Forelimb muscle (tissue), 1 donor: ENCODE measurements at regions not wholly inside any gene's neighbourhood (a gene's known extent, or its start where the extent isn't known, plus 50 kb on each side); places are given as distances from the start of the nearest gene placed in this dataset.
"Not testable (repeated sequence)": the region's sequence is repeated elsewhere in the genome, so short reads cannot be mapped to it uniquely, and the experiment has no call there.

Experiments
- DNase-seq: peaks from one replicate; pipeline ENCODE4 v3.0.0-alpha.2; 2013; ENCODE audit warnings: low read depth

GRCh38 chr16:76716251-76716650 lies 439.1 kb downstream of the CNTNAP4 start:
- DNase-seq: not testable (repeated sequence)

GRCh38 chr16:76724181-76724580 lies 447.0 kb downstream of the CNTNAP4 start:
- DNase-seq: no peak

GRCh38 chr16:76729525-76729924 lies 452.3 kb downstream of the CNTNAP4 start:
- no peak for DNase-seq

DNA sequence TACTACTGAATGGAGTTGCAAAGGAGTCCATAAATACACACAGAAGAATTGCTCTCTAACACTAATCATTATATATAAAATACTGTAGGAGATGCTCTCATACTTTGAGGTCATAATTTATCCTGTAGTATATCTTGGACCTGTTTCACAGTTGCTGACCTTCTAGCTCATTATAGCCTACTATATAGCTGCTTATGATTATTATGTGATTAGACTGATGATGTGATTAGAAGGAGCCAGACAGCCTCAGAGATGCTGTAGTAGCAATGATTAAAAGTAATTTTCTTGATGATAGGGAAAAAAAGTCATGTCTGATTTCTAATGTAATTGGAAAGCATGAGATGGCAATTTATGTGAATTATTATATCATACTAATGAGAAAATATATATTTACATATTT lies 455.7 kb downstream of the CNTNAP4 start:
- no peak for DNase-seq

DNA sequence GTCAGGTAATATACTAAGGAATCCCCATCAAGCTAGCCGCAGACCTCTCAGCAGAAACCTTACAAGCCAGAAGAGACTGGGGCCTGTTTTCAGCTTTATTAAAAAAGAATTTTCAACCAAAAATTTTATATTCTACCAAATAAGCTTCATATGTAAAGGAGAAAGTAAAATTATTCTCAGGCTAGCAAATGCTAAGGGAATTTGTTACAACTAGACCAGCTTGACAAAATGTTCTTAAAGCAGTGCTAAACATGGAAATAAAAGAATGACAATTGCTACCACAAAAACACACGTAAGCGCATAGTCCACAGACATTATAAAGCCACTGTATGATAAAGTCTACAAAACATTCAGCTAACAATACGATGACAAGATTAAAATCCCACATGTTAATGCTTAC lies 449.4 kb upstream of the MON1B start:
- DNase-seq: no peak

DNA sequence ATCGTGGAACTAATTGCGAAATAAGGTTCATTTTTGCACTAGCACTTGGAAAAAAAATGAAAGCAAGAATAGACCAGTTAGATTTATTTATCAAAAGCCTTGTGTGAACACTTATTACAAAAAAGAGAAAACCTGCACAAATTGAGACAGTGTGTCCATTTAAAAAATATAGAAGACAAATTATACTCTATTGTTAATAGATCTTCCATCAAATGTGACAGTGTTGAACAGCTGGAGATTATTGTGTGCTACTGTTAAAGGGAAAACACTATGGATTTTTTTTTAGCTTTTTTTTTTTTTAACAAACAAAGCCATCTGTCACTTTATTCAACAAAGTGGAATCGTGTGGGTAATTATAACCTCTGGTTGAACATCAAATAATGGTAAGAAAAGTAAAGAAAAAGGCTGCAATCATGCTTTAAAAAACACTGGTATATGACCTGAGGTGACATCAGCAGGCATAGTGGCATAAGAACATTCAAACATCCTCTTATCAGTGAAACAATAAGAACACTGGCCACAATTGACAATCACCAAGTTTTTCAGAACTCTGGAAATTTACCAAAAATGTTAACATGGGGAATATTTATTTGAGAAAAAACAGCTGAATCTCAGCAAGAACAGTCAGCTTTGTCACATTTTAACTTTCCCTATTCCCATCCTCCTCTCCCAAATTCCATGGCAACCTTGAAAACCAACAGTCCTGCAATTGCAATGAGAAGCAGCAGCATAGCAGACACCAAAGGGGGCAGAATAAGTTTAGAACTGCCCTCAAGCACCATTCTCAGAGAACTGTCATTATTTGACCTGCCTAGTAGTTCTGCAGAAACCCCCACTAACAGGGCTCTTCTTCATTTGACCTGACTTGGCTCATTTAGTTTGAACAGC lies 442.3 kb upstream of the MON1B start:
- no peak for DNase-seq

- no peak for DNase-seq
These were observed 441.1 kb upstream of the MON1B start for GRCh38 chr16:76749780-76750375.

- no peak for DNase-seq
These were observed 435.5 kb upstream of the MON1B start for GRCh38 chr16:76755496-76755895.

DNA sequence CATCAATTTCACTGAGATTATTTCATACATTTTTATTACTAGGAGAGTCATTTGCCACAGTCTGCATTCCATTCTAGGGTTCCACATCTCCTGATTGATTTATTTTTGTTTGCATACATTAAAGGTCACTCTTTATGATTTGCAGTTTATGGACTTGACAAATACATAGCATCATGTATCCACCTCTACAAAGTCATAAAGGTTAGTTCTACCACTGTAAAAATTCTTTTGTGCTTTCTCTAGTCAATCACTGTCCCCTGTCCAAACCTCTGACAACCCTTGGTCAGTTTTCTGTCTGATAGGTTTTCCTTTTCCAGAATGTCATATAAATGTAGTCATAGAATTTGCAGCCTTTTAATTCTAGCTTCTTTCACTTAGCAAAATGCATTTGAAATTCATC lies 434.6 kb upstream of the MON1B start:
- no peak for DNase-seq

DNA sequence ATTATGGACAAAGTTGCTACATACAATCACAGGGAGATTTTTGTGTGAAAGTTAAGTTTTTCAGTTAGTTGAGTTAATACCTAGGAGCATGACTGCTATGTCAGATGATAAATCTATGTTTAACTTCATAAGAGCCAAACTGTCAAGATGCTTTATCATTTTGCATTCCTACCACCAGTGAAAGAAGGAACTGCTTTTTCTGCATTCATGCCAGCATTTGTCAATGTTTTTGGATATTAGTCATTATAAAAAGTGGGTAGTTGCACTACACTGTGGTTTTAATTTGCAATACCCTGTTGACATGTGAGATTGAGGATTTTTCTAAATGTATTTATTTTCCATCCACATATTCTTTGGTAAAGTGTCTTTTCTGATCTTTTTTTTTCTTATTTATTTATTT lies 434.0 kb upstream of the MON1B start:
- no peak for DNase-seq

- no peak for DNase-seq
These were observed 424.5 kb upstream of the MON1B start for GRCh38 chr16:76766538-76766937.

DNA sequence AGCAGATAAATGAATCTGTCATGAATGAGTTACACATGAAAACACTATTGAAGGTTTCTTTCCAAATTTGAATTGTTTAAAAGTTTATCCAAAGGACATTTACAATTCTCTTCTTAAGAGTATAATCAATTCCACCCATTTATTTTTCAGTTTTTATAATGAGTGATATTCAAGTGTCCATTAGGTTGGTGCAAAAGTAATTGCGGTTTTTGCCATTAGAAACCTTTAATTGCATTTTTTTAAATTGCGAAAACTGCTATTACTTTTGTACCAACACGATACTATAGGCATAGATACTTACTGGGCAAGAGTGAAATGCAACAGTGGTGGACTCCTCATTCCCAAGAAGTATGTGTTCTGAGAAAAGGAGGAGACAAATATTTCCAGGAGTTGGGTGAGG lies 422.7 kb upstream of the MON1B start:
- DNase-seq: no peak

DNA sequence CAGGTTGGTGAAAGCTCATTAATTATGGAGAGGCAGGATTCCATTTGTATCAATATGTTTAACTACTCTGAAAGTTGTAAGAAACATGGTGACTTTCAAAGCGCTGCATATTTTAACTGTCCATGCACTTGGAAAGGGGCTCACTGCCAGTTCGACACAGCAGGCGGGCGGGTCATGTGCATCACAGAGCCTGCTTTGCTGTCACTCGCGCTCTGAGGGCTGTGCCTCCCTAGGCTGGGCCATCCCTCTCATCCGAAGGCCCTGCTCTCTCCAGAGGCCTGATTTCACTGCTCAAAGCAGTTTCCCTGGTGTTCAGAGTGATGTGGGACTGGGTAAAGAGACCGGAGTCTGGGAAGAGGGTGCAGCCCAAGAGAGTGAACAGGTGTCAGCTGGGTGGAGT lies 422.0 kb upstream of the MON1B start:
- no peak for DNase-seq

DNA sequence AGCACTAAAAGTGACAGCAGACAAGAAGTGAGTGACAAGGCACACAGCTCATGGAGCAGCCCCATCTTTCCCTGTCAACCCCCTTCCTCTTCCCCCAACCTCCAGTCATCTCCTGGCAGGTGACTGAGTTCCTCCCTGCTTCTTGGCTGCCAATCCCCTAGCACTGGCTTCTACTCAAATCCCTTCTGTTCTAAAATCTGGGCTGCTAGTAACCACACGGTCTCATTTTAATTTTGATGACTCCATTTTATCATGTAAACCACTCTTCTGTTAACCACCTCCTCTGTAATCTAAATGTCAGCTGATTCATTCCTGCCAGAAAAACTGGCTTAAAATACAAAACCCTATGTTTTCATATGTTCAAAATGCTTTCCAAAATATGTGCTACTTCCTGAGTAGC lies 419.8 kb upstream of the MON1B start:
- no peak for DNase-seq

GRCh38 chr16:76777721-76778465 lies 413.1 kb upstream of the MON1B start:
- DNase-seq: no peak

DNA sequence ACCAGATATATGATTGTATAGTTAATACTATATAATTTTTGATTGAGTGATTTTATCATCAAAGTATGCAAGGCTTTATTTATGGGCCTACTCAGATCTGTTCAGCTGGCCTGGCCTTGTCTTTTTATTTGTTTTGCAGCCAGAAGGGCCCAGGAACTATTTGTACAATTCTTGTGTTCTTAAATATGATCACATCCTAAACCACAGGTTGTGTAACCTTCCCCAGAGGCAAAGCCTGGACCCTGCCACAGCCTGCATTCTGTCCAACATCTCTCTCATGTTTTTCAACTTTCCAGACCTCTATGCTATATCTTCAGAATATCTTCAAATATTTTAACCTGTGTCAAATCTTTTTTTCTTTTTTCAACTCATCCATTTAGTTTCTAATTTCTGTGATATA lies 410.4 kb upstream of the MON1B start:
- no peak for DNase-seq

DNA sequence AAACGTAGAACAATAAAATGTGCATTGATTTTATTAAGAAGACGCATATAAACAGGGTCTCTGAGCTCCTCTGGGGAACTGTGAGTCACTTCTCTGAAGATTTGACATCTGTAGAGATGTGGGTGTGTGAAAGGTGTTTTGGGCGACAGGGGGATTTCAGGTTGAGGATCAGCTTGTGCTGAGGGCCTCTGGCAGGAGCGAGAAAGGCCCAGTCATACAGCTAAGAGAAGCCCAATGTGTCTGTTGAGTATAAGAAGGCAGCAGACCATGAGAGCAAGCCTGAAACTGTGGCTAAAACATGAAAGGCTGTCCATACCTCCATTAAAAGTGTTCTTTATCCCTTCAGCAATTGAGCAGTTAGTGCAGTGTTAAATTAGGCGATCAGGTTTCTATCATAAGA lies 406.5 kb upstream of the MON1B start:
- DNase-seq: no peak

DNA sequence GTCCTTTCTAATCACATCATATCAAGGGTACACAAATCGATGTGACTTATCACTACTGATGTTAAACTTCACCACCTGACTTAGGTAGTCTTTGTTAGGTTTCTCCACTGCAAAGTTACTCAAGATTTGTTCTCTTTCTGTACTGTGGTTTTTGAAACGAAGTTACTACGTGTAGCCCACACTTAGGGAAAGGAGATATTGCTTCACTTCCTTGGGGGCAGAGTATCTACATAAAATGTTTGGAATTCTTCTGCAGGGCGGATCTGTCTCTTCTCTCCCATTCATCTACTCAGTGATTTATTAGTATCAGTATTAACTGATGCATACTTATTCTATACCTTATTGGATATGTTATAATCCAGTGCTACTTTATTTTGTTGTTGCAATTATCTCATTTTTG lies 403.6 kb upstream of the MON1B start:
- no peak for DNase-seq

DNA sequence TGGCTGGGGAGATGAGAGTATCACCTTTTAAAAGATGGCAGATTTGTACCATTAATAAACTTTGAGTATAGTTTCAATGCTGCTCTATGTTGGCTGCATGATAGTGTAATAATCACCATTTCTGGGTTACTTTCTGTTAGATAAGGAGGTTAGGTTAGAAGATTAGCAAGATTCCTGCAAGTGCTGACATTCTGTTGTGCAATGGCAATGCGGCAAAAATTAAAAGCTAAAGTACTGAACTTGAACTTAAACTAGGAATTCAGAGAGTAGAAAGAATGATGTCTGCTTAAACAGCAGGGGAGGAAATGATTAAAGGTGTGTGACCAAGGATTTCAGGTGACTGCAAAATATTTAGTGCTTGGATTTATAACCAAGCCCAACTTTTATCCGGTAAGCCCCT lies 399.8 kb upstream of the MON1B start:
- no peak for DNase-seq

GRCh38 chr16:76796416-76796815 lies 394.6 kb upstream of the MON1B start:
- DNase-seq: no peak

DNA sequence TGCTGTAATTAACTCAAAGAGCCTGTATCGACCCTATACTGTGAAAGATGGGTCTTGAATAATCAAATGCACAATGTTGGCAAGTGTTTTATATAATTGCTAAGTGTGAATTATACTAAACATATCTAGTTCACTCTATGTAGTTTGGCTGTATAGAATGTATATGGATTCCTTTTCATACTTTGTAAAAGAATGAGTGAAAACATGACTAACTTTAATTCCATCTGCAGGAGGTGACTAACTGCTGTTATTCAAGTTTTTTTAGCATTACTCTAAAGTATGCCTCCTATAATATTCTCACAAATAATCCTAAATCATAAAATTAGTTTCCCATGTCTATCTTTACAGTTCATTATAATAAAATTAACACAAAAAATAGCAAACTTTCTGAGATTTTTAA lies 394.0 kb upstream of the MON1B start:
- DNase-seq: no peak

- no peak for DNase-seq
These were observed 393.5 kb upstream of the MON1B start for GRCh38 chr16:76797457-76797856.

- no peak for DNase-seq
These were observed 390.8 kb upstream of the MON1B start for GRCh38 chr16:76800196-76800595.
